ENCODE measurements at regions not wholly inside any gene's neighbourhood (a gene's known extent, or its start where the extent isn't known, plus 50 kb on each side); places are given as distances from the start of the nearest gene placed in this dataset.

DNA sequence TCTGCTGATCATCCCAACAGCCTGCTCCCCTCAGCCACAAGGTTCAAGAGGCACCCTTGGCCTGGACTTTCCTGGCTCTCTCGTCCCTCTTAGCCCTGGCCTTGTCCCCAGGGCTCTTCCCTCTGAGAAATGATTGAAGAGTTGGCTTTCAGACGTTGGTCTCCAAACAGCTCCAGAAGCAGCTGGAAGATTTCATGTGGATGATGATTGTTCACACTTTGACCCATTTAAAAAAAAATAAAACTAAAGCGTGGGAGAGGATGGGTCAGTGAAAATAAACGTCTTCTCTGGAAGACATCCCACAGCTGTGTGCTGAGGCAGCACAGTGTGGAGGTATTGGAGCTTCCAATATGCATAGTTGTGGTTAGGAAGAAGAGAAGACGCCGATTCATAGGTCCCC is 54.7 kb upstream of the CDH11 start:
- no peak for TF ChIP-seq YY1 (IDR thresholded peaks at IDR 0.05; ENCODE audit: low read depth)
- no peak for TF ChIP-seq TCF12 (IDR thresholded peaks at IDR 0.05; ENCODE audit: low read depth)
- TF ChIP-seq, protein P1, sequence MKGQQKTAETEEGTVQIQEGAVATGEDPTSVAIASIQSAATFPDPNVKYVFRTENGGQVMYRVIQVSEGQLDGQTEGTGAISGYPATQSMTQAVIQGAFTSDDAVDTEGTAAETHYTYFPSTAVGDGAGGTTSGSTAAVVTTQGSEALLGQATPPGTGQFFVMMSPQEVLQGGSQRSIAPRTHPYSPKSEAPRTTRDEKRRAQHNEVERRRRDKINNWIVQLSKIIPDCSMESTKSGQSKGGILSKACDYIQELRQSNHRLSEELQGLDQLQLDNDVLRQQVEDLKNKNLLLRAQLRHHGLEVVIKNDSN (IDR thresholded peaks at IDR 0.05) = no peak
- TF ChIP-seq CREB1 (IDR thresholded peaks at IDR 0.05; ENCODE audit: low read depth) = no peak
- TF ChIP-seq TEAD4 (IDR thresholded peaks at IDR 0.05) = no peak
- TF ChIP-seq CEBPB (IDR thresholded peaks at IDR 0.05) = no peak
- TF ChIP-seq FOXM1 (IDR thresholded peaks at IDR 0.05; ENCODE audit: borderline replicate concordance, low read depth) = no peak
- TF ChIP-seq EP300 (IDR thresholded peaks at IDR 0.05; ENCODE audit: borderline replicate concordance) = no peak

DNA sequence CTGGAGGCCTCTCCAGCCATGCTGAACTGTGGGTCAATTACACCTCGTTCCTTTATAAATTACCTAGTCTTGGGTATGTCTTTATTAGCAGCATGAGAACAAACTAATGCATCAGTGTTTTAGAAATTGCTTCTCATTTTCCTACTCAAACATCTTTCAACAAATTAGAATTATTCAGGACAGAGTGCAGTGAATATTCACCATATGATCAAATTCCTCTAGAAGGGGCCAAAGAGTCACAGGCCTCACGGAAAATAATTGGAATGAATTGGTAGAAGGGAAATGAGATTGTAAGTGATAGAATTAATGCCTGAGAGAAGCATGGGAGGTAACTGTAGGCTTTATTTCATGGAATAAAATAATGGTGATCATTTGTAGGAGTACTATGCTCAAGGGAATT is 50.5 kb upstream of the CDH11 start:
- TF ChIP-seq TCF12 (IDR thresholded peaks at IDR 0.05; ENCODE audit: low read depth) = no peak
- TF ChIP-seq TEAD4 (IDR thresholded peaks at IDR 0.05) = no peak
- no peak for TF ChIP-seq MAX (IDR thresholded peaks at IDR 0.05)
- TF ChIP-seq YY1 (IDR thresholded peaks at IDR 0.05; ENCODE audit: low read depth) = no peak
- no peak for TF ChIP-seq CREB1 (IDR thresholded peaks at IDR 0.05; ENCODE audit: low read depth)
- TF ChIP-seq NFIC (IDR thresholded peaks at IDR 0.05) = no peak
- no peak for TF ChIP-seq CEBPB (IDR thresholded peaks at IDR 0.05)
- no peak for TF ChIP-seq EP300 (IDR thresholded peaks at IDR 0.05; ENCODE audit: borderline replicate concordance)
- TF ChIP-seq FOXM1 (IDR thresholded peaks at IDR 0.05; ENCODE audit: borderline replicate concordance, low read depth) = no peak

All from Ishikawa (cell line).